SK-N-SH treated with all-trans-retinoic acid at 6 μM for 48 hours (cell line): ENCODE measurements at regions not wholly inside any gene's neighbourhood (a gene's known extent, or its start where the extent isn't known, plus 50 kb on each side); places are given as distances from the start of the nearest gene placed in this dataset.

ENCODE experiments used
- ARNTL ChIP-seq: fragments of 450-650 bp; formaldehyde crosslinking; IDR thresholded peaks from 2 replicates; pipeline ENCODE4 v1.5.0; 2020; ENCODE audit warnings: low read depth, mild to moderate bottlenecking, moderate library complexity, borderline replicate concordance
- ESRRG ChIP-seq: fragments of 250-450 bp; sonication (Bioruptor Pico); IDR thresholded peaks from 2 replicates; pipeline ENCODE4 v1.6.1; 2021; ENCODE audit warnings: mild to moderate bottlenecking
- GLIS3 ChIP-seq: fragments of 250-450 bp; sonication (Bioruptor Pico); IDR thresholded peaks from 2 replicates; pipeline ENCODE4 v1.5.0; 2020; ENCODE audit warnings: mild to moderate bottlenecking, moderate library complexity
- OSR1 ChIP-seq: fragments of 250-450 bp; sonication (Bioruptor Pico); IDR thresholded peaks from 2 replicates; pipeline ENCODE4 v1.8.0; 2022; ENCODE audit warnings: moderate library complexity, mild to moderate bottlenecking, inconsistent platforms
- RARB ChIP-seq: fragments of 250-450 bp; sonication (Bioruptor Pico); IDR thresholded peaks from 2 replicates; pipeline ENCODE4 v1.8.0; 2021; ENCODE audit warnings: mild to moderate bottlenecking, moderate library complexity
- TOX ChIP-seq: fragments of 250-450 bp; sonication (Bioruptor Pico); IDR thresholded peaks from 2 replicates; pipeline ENCODE4 v1.8.0; 2021; ENCODE audit warnings: mild to moderate bottlenecking, moderate library complexity, borderline replicate concordance
- ZFP3 ChIP-seq: fragments of 250-450 bp; sonication (Bioruptor Pico); IDR thresholded peaks from 2 replicates; pipeline ENCODE4 v1.5.0; 2020; ENCODE audit warnings: mild to moderate bottlenecking, moderate library complexity
- ZFP30 ChIP-seq: fragments of 450-650 bp; formaldehyde crosslinking; IDR thresholded peaks from 2 replicates; pipeline ENCODE4 v1.5.0; 2022; ENCODE audit warnings: mild to moderate bottlenecking, moderate library complexity
- ZNF8 ChIP-seq: fragments of 450-650 bp; formaldehyde crosslinking; IDR thresholded peaks from 2 replicates; pipeline ENCODE4 v1.5.0; 2020; ENCODE audit warnings: mild to moderate bottlenecking, moderate library complexity
- TF ChIP-seq, protein P1 (sequence below): fragments of 250-450 bp; sonication (Bioruptor Pico); IDR thresholded peaks from 2 replicates; pipeline ENCODE4 v1.5.1; 2021; ENCODE audit warnings: mild to moderate bottlenecking, moderate library complexity

DNA sequence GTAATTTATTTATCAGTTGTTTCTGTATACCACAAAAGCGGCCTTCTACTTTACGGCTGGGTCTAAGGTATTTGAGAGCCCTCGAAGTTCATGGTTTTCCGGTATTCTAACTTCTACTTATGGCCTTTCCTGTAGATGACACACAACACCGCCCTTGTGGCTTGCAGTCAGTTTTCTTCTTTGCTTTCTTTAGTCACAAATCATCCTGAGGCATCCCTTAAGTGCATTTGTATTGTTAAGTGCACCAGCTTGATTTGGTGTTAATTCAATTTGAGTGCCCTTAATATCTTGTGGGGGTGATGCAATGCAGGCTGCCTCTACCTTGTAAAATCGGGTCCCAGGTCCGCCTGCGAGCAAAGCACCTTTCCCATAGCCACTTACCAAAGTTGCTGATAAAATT, 511.9 kb downstream of the CCDC171 start:
- TF ChIP-seq GLIS3 (CRISPR knock-in tag) (no peak), OSR1 (CRISPR knock-in tag) (no peak), RARB (CRISPR knock-in tag) (no peak), ZFP3 (CRISPR knock-in tag) (no peak), TOX (no peak), ESRRG (CRISPR knock-in tag) (no peak), ZNF8 (no peak), ZFP30 (CRISPR knock-in tag) (no peak), ARNTL (CRISPR knock-in tag) (no peak)
- TF ChIP-seq, protein P1, sequence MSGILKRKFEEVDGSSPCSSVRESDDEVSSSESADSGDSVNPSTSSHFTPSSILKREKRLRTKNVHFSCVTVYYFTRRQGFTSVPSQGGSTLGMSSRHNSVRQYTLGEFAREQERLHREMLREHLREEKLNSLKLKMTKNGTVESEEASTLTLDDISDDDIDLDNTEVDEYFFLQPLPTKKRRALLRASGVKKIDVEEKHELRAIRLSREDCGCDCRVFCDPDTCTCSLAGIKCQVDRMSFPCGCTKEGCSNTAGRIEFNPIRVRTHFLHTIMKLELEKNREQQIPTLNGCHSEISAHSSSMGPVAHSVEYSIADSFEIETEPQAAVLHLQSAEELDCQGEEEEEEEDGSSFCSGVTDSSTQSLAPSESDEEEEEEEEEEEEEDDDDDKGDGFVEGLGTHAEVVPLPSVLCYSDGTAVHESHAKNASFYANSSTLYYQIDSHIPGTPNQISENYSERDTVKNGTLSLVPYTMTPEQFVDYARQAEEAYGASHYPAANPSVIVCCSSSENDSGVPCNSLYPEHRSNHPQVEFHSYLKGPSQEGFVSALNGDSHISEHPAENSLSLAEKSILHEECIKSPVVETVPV (CRISPR knock-in tag): no peak
